NCI-H524 treated with DMSO at 0.1 percent for 48 hours (cell line): ENCODE measurements at regions not wholly inside any gene's neighbourhood (a gene's known extent, or its start where the extent isn't known, plus 50 kb on each side); places are given as distances from the start of the nearest gene placed in this dataset.

ENCODE experiments used
- DNase-seq: peaks from one replicate; lab custom pipeline; 2025; lab: John Stamatoyannopoulos, UW

- DNase-seq, result no peak
These were observed 154.5 kb upstream of the STT3B start for GRCh38 chr3:31378231-31378630.

GRCh38 chr3:31379598-31379997, 153.1 kb upstream of the STT3B start:
- DNase-seq, result no peak

- no peak for DNase-seq
These were observed 149.9 kb upstream of the STT3B start for GRCh38 chr3:31382856-31383255.

GRCh38 chr3:31384117-31384516, 148.6 kb upstream of the STT3B start:
- no peak for DNase-seq

GRCh38 chr3:31389939-31390338, 142.8 kb upstream of the STT3B start:
- DNase-seq, result no peak

GRCh38 chr3:31390466-31390865, 142.3 kb upstream of the STT3B start:
- DNase-seq, result no peak

GRCh38 chr3:31391150-31391549, 141.6 kb upstream of the STT3B start:
- no peak for DNase-seq

- no peak for DNase-seq
These were observed 140.2 kb upstream of the STT3B start for GRCh38 chr3:31392568-31392967.

- DNase-seq, result no peak
These were observed 133.5 kb upstream of the STT3B start for GRCh38 chr3:31399271-31399670.

GRCh38 chr3:31402117-31402516, 130.6 kb upstream of the STT3B start:
- DNase-seq, result no peak

GRCh38 chr3:31403197-31403596, 129.5 kb upstream of the STT3B start:
- no peak for DNase-seq

GRCh38 chr3:31404871-31405270, 127.9 kb upstream of the STT3B start:
- DNase-seq, result no peak

GRCh38 chr3:31405515-31405914, 127.2 kb upstream of the STT3B start:
- no peak for DNase-seq

- DNase-seq, result no peak
These were observed 125.8 kb upstream of the STT3B start for GRCh38 chr3:31406896-31407295.

GRCh38 chr3:31407665-31408064, 125.1 kb upstream of the STT3B start:
- DNase-seq, result no peak

GRCh38 chr3:31408720-31409119, 124.0 kb upstream of the STT3B start:
- no peak for DNase-seq

GRCh38 chr3:31409389-31409788, 123.3 kb upstream of the STT3B start:
- no peak for DNase-seq

GRCh38 chr3:31409866-31410265, 122.9 kb upstream of the STT3B start:
- DNase-seq, result no peak

GRCh38 chr3:31410411-31410810, 122.3 kb upstream of the STT3B start:
- no peak for DNase-seq

GRCh38 chr3:31412832-31413231, 119.9 kb upstream of the STT3B start:
- no peak for DNase-seq

- no peak for DNase-seq
These were observed 119.2 kb upstream of the STT3B start for GRCh38 chr3:31413515-31413914.

GRCh38 chr3:31416980-31417379, 115.7 kb upstream of the STT3B start:
- DNase-seq, result no peak

GRCh38 chr3:31417486-31417885, 115.2 kb upstream of the STT3B start:
- DNase-seq, result no peak

GRCh38 chr3:31420311-31420710, 112.4 kb upstream of the STT3B start:
- DNase-seq, result no peak
